Esophagus squamous epithelium (tissue), 5 donors: ENCODE measurements at regions not wholly inside any gene's neighbourhood (a gene's known extent, or its start where the extent isn't known, plus 50 kb on each side); places are given as distances from the start of the nearest gene placed in this dataset.

Experiments
- DNase-seq: peaks from one replicate; lab custom pipeline; 2025; lab: John Stamatoyannopoulos, UW
- H3K27ac ChIP-seq, 4 donors: fragments of 200-600 bp; sonication (generic); one replicate each; pipeline ENCODE4 v1.5.1; 2016 to 2019; ENCODE audit warnings: mild to moderate bottlenecking in 1 of 4
- H3K27me3 ChIP-seq, 4 donors: fragments of 200-600 bp; sonication (generic); 1 replicate in 3 of 4; 2 replicates in 1 of 4; pipeline versions ENCODE4 v1.5.1 to v1.6.0; 2017 to 2021; ENCODE audit warnings: antibody characterized with exemption in 1 of 4
- H3K36me3 ChIP-seq, 3 donors: fragments of 200-600 bp; sonication (generic); one replicate each; pipeline ENCODE4 v1.5.1; 2016 to 2019
- H3K4me1 ChIP-seq, 3 donors: fragments of 200-600 bp; sonication (generic); one replicate each; pipeline ENCODE4 v1.5.1; 2017 to 2019
- H3K4me3 ChIP-seq, 4 donors: fragments of 200-600 bp; sonication (generic); 1 replicate in 3 of 4; 2 replicates in 1 of 4; pipeline ENCODE4 v1.5.1; 2016 to 2019; ENCODE audit warnings: mild to moderate bottlenecking in 2 of 4, moderate library complexity in 1 of 4
- H3K9me3 ChIP-seq, 3 donors: fragments of 200-600 bp; sonication (generic); one replicate each; pipeline ENCODE4 v1.5.1; 2016 to 2019
- POLR2A ChIP-seq, 4 donors: fragments of 450-650 bp; IDR thresholded peaks; one replicate each; pipeline ENCODE4 v1.6.1; 2017; ENCODE audit warnings: antibody characterized with exemption in 4 of 4, mild to moderate bottlenecking in 4 of 4, moderate library complexity in 3 of 4
- WGBS, 2 donors: methylation state at CpG; one replicate each; pipeline ENCODE4 v1.1.5; 2018; 5-methylcytosine and 5-hydroxymethylcytosine counted together
- intact Hi-C: fragments of 100-400 bp; cut with DNase I; formaldehyde crosslinking; loops from one replicate; pipeline ENCODE4 v1.15.0; 2022
- TF ChIP-seq, protein P1 (sequence below), 6 experiments: fragments of 450-650 bp in 4 of 6; fragments of 200-600 bp in 2 of 6; sonication (generic) in 2 of 6; IDR thresholded peaks; one replicate each; pipeline ENCODE4 v1.5.1; 2016 to 2019; ENCODE audit warnings: antibody characterized with exemption in 6 of 6, mild to moderate bottlenecking in 4 of 6, moderate library complexity in 4 of 6
- donor health status: DM: yes; HTN: yes; CAD: no.

DNA sequence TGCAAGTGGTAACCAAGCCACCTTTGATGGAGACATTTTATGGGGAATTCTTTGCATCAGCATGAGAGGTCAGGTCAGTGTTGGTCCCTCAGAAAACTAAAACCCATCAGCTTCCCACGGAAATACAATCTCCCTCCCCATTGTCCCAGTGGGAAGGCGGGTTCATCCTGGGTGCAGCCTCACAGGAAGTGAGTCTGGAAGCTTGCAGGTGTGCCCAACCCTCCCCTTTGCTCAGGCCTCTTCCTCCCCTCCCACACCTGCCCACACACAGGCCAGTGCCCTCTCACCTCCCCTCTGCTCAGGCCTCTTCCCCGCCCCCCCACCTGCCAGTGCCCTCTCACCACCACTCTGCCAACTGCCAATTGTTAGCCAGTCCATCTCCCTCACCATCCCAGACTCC, 166.8 kb upstream of the RAB6C start:
- TF ChIP-seq, protein P1, sequence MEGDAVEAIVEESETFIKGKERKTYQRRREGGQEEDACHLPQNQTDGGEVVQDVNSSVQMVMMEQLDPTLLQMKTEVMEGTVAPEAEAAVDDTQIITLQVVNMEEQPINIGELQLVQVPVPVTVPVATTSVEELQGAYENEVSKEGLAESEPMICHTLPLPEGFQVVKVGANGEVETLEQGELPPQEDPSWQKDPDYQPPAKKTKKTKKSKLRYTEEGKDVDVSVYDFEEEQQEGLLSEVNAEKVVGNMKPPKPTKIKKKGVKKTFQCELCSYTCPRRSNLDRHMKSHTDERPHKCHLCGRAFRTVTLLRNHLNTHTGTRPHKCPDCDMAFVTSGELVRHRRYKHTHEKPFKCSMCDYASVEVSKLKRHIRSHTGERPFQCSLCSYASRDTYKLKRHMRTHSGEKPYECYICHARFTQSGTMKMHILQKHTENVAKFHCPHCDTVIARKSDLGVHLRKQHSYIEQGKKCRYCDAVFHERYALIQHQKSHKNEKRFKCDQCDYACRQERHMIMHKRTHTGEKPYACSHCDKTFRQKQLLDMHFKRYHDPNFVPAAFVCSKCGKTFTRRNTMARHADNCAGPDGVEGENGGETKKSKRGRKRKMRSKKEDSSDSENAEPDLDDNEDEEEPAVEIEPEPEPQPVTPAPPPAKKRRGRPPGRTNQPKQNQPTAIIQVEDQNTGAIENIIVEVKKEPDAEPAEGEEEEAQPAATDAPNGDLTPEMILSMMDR (IDR thresholded peaks at IDR 0.05): no peak
- no peak for TF ChIP-seq POLR2A (IDR thresholded peaks at IDR 0.05)
- Histone ChIP-seq H3K4me3 (no peak overlapping the region), H3K27me3 (peaks cover 0 to 4% (median 0%) of the 10 kb centered on the region in 4 donors), H3K27ac (no peak overlapping the region), H3K36me3 (no peaks in the 10 kb centered on the region), H3K4me1 (no peaks in the 10 kb centered on the region), H3K9me3 (peaks cover 0 to 14% (median 8%) of the 10 kb centered on the region in 3 donors)
- 83 to 90% methylated on average over 2 to 3 of the region's 3 CpGs for WGBS, 2 donors
- intact Hi-C loops: no loop called here
- no peak for DNase-seq

DNA sequence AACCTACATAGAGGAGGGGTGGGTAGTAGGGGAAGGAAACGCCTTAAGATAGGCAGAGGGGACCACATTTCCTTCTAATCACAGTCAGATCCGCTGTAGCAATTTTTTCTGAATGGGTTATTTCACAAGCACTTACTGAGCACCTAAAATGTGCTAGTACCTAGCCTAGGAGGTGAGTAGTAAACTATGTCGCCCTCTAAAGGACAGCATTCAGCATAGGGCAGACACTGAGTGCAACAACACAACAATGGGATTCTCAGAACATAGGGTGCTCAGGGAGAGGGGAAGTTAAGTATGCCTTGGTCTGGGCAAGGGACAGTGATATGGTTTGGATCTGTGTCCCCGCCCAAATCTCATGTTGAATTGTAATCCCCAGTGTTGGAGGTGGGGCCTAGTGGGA, 166.1 kb upstream of the RAB6C start:
- Histone ChIP-seq H3K27me3 (peaks cover 0 to 4% (median 0%) of the 10 kb centered on the region in 4 donors), H3K27ac (no peak overlapping the region), H3K36me3 (no peaks in the 10 kb centered on the region), H3K9me3 (peaks cover 0 to 14% (median 8%) of the 10 kb centered on the region in 3 donors), H3K4me1 (no peaks in the 10 kb centered on the region), H3K4me3 (no peak overlapping the region)
- 75 to 82% methylated on average over 3 to 4 of the region's 4 CpGs for WGBS, 2 donors
- no peak for TF ChIP-seq POLR2A (IDR thresholded peaks at IDR 0.05)
- TF ChIP-seq, protein P1 (IDR thresholded peaks at IDR 0.05): peak in 2 of 6 experiments; percentile 18 to 34
- intact Hi-C loops: no loop called here
- no peak for DNase-seq

DNA sequence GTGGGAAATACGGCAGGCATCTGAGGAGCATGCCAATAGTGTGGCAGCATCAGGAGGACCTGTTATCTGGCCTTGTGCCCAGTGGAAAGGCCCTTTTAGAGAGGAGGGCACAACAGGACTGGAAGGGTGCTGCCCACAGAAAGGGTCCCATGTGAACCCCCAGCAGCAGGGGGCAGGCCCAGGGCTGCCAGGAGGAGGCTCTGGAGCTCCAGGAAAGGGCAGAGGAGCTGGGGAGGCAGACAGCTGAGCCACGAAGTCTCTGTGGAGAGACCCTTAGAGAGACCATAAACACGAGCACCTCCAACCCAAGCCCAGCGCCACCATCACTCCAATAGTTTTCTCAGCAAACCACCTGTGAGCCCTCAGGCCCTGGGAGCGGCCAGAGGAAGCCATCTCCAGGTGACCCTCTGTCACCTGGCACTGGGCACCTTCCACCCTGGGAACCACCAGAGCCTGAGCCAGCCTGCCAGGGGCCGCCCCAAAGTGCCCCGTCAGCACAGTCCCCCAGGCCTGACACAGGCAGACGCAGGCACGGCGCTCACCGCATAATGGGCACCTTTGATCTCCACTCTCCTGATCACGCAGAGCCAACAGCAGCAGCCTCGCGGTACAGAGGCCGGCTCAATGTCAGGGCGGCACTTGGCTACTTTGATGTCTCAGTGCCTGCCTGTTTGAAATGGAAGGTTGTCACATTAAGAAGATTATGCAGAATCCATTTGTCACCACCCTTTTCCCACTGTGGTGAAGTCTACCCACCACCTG, 162.5 kb upstream of the RAB6C start:
- H3K4me1 ChIP-seq: peaks cover 0 to 18% (median 0%) of the 10 kb centered on the region in 3 donors
- no peak for DNase-seq
- no peak overlapping the region for H3K27ac ChIP-seq
- no peak overlapping the region for H3K4me3 ChIP-seq
- intact Hi-C loops: no loop called here
- no peak for TF ChIP-seq POLR2A (IDR thresholded peaks at IDR 0.05)
- TF ChIP-seq, protein P1 (IDR thresholded peaks at IDR 0.05): no peak
- H3K27me3 ChIP-seq: no peaks in the 10 kb centered on the region
- 80 to 89% methylated on average over 1 to 8 of the region's 16 CpGs for WGBS, 2 donors
- no peaks in the 10 kb centered on the region for H3K36me3 ChIP-seq
- peaks cover 0 to 14% (median 8%) of the 10 kb centered on the region in 3 donors for H3K9me3 ChIP-seq

DNA sequence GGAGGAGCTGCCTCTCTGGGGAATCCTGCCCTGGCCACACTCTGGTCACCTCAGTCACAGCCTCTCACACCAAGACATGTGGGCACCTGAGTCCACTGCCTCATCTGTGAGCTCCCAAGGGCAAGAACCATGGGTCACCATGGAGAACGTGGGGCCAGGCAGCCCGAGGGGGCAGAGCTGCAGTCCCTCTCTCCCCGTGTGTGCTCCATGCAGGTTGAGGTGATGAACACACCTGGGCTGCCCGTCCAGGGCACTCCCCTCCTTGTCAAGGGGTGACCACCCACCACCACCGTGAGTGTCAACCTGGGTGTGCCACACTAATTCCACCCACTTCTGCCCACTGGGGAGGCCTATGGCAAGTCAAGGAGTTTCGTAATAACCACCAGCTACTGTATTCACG, 159.6 kb upstream of the RAB6C start:
- Histone ChIP-seq H3K27ac (no peak overlapping the region), H3K4me1 (peaks cover 0 to 18% (median 0%) of the 10 kb centered on the region in 3 donors), H3K4me3 (no peak overlapping the region), H3K27me3 (no peaks in the 10 kb centered on the region), H3K36me3 (no peaks in the 10 kb centered on the region), H3K9me3 (peaks cover 0 to 13% (median 8%) of the 10 kb centered on the region in 3 donors)
- intact Hi-C loops: no loop called here
- 55 to 85% methylated on average over 2 of the region's 7 CpGs for WGBS, 2 donors
- DNase-seq: no peak
- TF ChIP-seq, protein P1 (IDR thresholded peaks at IDR 0.05): no peak
- no peak for TF ChIP-seq POLR2A (IDR thresholded peaks at IDR 0.05)

DNA sequence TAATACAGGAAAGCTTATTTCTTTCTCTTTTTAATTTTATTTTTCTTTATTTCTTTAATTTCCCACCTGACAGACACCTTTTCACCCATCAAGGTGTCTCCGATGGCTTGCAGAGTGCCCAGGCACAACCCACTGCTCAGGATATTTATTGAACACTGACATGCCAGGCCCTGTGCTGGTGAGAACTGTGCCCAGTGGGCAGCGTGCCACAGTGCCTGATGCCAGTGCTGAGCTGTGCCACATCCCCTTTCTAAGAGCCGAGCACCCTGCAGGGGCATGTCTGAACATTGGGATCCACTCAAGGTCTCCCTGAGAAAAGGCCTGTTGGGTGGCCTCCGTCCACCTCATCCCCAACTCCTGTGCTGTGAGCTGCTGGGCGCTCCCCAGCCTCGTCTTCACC, 158.6 kb upstream of the RAB6C start:
- 37 to 58% methylated on average over 6 of the region's 6 CpGs for WGBS, 2 donors
- no peaks in the 10 kb centered on the region for H3K27me3 ChIP-seq
- H3K4me3 ChIP-seq: no peak overlapping the region
- H3K4me1 ChIP-seq: peaks cover 0 to 18% (median 0%) of the 10 kb centered on the region in 3 donors
- no peak for DNase-seq
- no peak for TF ChIP-seq POLR2A (IDR thresholded peaks at IDR 0.05)
- TF ChIP-seq, protein P1 (IDR thresholded peaks at IDR 0.05): no peak
- intact Hi-C loops: no loop called here
- H3K36me3 ChIP-seq: no peaks in the 10 kb centered on the region
- H3K27ac ChIP-seq: no peak overlapping the region
- peaks cover 0 to 3% (median 1%) of the 10 kb centered on the region in 3 donors for H3K9me3 ChIP-seq
